ENCODE measurements at regions not wholly inside any gene's neighbourhood (a gene's known extent, or its start where the extent isn't known, plus 50 kb on each side); places are given as distances from the start of the nearest gene placed in this dataset.

GRCh38 chr2:83168377-83168776, 1290.7 kb downstream of the SUCLG1 start:
- no peak overlapping the region for H3K27ac ChIP-seq
- H3K4me3 ChIP-seq = no peak overlapping the region
- WGBS, 2 donors = 51 to 59% methylated on average over 2 of the region's 2 CpGs
- no peak for TF ChIP-seq EP300 (IDR thresholded peaks at IDR 0.05)
- DNase-seq = no peak
- H3K4me1 ChIP-seq = no peaks in the 10 kb centered on the region
- no peak for ATAC-seq (ENCODE audit: low FRiP score in 2 of 2)
- H3K27me3 ChIP-seq = no peaks in the 10 kb centered on the region
- no peaks in the 10 kb centered on the region for H3K9me3 ChIP-seq
- H3K36me3 ChIP-seq = no peaks in the 10 kb centered on the region

- no peak for DNase-seq
- 88% methylated on average over 3 of the region's 3 CpGs for WGBS, 2 donors
- Histone ChIP-seq H3K27ac (no peak overlapping the region), H3K4me1 (no peaks in the 10 kb centered on the region), H3K9me3 (no peaks in the 10 kb centered on the region), H3K36me3 (no peaks in the 10 kb centered on the region), H3K4me3 (no peak overlapping the region), H3K27me3 (no peaks in the 10 kb centered on the region)
- TF ChIP-seq POLR2A (IDR thresholded peaks at IDR 0.05) (no peak), EP300 (IDR thresholded peaks at IDR 0.05) (no peak), CTCF (IDR thresholded peaks at IDR 0.05) (no peak), POLR2AphosphoS5 (IDR thresholded peaks at IDR 0.05) (no peak)
- no peak for ATAC-seq (ENCODE audit: low FRiP score in 2 of 2)
Measured at GRCh38 chr2:83162421-83162820, 1296.7 kb downstream of the SUCLG1 start.

- Histone ChIP-seq H3K4me3 (no peak overlapping the region), H3K36me3 (no peaks in the 10 kb centered on the region), H3K27me3 (no peaks in the 10 kb centered on the region), H3K4me1 (no peaks in the 10 kb centered on the region), H3K9me3 (no peaks in the 10 kb centered on the region), H3K27ac (no peak overlapping the region)
- ATAC-seq (ENCODE audit: low FRiP score in 2 of 2) (no peak), DNase-seq (no peak)
- TF ChIP-seq POLR2AphosphoS5 (IDR thresholded peaks at IDR 0.05) = no peak
- TF ChIP-seq POLR2A (IDR thresholded peaks at IDR 0.05) = no peak
- TF ChIP-seq EP300 (IDR thresholded peaks at IDR 0.05) = no peak
- no peak for TF ChIP-seq CTCF (IDR thresholded peaks at IDR 0.05)
- 81 to 86% methylated on average over 3 of the region's 3 CpGs for WGBS, 2 donors
Measured at GRCh38 chr2:83160571-83160970, 1298.5 kb downstream of the SUCLG1 start.

GRCh38 chr2:83155826-83156225, 1303.3 kb downstream of the SUCLG1 start:
- no peak for ATAC-seq (ENCODE audit: low FRiP score in 2 of 2)
- Histone ChIP-seq H3K9me3 (no peaks in the 10 kb centered on the region), H3K27me3 (no peaks in the 10 kb centered on the region), H3K4me3 (no peak overlapping the region), H3K4me1 (no peaks in the 10 kb centered on the region), H3K27ac (no peak overlapping the region), H3K36me3 (no peaks in the 10 kb centered on the region)
- WGBS, 2 donors = 91 to 95% methylated on average over 8 of the region's 8 CpGs
- TF ChIP-seq POLR2A (IDR thresholded peaks at IDR 0.05) (no peak), POLR2AphosphoS5 (IDR thresholded peaks at IDR 0.05) (no peak), CTCF (IDR thresholded peaks at IDR 0.05) (no peak), EP300 (IDR thresholded peaks at IDR 0.05) (no peak)
- DNase-seq = no peak

- Histone ChIP-seq H3K9me3 (no peaks in the 10 kb centered on the region), H3K27me3 (no peaks in the 10 kb centered on the region), H3K4me3 (no peak overlapping the region), H3K36me3 (no peaks in the 10 kb centered on the region), H3K4me1 (no peaks in the 10 kb centered on the region), H3K27ac (no peak overlapping the region)
- DNase-seq (no peak), ATAC-seq (ENCODE audit: low FRiP score in 2 of 2) (no peak)
- WGBS, 2 donors = 85 to 87% methylated on average over 1 of the region's 1 CpG
- no peak for TF ChIP-seq POLR2A (IDR thresholded peaks at IDR 0.05)
- no peak for TF ChIP-seq POLR2AphosphoS5 (IDR thresholded peaks at IDR 0.05)
- TF ChIP-seq CTCF (IDR thresholded peaks at IDR 0.05) = no peak
- TF ChIP-seq EP300 (IDR thresholded peaks at IDR 0.05) = no peak
Measured at GRCh38 chr2:83143946-83144345, 1315.1 kb downstream of the SUCLG1 start.

Data from upper lobe of left lung (tissue), 6 donors.